ENCODE measurements at regions not wholly inside any gene's neighbourhood (a gene's known extent, or its start where the extent isn't known, plus 50 kb on each side); places are given as distances from the start of the nearest gene placed in this dataset.

DNA sequence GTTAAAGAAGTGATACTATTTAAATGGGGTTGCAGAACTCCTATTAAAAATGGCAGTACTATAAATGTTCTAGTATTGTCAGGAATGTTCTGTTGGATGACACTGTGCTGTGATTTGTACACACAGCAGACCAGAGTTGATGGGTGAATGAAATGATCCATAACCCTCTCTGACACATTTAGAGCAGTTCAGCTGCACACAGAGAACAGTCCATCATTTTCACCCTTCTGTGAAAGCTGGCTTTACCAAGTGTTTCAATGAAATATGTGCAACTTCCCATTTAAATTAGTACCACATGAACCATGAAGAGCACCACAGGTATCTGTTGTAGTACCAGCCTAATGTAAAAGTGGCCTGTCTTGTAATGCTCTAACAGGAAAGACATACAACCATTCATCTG is 981.4 kb downstream of the TMEM182 start:
- Histone ChIP-seq H3K4me3 (no peak overlapping the region), H3K4me1 (no peaks in the 10 kb centered on the region), H3K27me3 (no peaks in the 10 kb centered on the region), H3K36me3 (no peaks in the 10 kb centered on the region), H3K27ac (no peak overlapping the region), H3K9me3 (no peaks in the 10 kb centered on the region)
- no peak for TF ChIP-seq CTCF (IDR thresholded peaks at IDR 0.05)
- no peak for DNase-seq (ENCODE audit: low spot score)

GRCh38 chr2:103754530-103754929 is 992.7 kb downstream of the TMEM182 start:
- Histone ChIP-seq H3K36me3 (no peaks in the 10 kb centered on the region), H3K9me3 (no peaks in the 10 kb centered on the region), H3K4me1 (no peaks in the 10 kb centered on the region), H3K27ac (no peak overlapping the region), H3K4me3 (no peak overlapping the region), H3K27me3 (no peaks in the 10 kb centered on the region)
- TF ChIP-seq CTCF (IDR thresholded peaks at IDR 0.05): no peak
- no peak for DNase-seq (ENCODE audit: low spot score)

DNA sequence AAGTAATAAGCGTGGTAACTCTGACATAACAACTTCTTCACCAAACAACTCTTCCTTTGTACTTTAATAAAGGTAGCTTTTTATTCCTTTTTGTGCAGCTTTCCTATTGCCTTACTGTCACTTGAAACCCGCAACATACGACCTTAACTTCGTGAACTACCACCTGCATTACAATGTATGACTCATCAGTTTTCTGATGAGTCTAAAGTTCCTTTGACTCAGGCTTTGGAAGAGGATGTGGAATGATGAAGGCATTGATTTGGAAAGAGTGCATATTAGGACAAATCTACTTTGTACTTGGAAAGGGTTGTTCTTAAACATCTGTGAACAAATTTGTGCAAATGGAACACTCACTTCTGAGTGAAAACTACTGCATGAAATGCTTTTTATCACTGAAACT is 1012.1 kb downstream of the TMEM182 start:
- DNase-seq (ENCODE audit: low spot score): no peak
- no peak for TF ChIP-seq CTCF (IDR thresholded peaks at IDR 0.05)
- Histone ChIP-seq H3K4me3 (no peak overlapping the region), H3K9me3 (no peaks in the 10 kb centered on the region), H3K4me1 (no peaks in the 10 kb centered on the region), H3K27ac (no peak overlapping the region), H3K36me3 (no peaks in the 10 kb centered on the region), H3K27me3 (no peaks in the 10 kb centered on the region)

DNA sequence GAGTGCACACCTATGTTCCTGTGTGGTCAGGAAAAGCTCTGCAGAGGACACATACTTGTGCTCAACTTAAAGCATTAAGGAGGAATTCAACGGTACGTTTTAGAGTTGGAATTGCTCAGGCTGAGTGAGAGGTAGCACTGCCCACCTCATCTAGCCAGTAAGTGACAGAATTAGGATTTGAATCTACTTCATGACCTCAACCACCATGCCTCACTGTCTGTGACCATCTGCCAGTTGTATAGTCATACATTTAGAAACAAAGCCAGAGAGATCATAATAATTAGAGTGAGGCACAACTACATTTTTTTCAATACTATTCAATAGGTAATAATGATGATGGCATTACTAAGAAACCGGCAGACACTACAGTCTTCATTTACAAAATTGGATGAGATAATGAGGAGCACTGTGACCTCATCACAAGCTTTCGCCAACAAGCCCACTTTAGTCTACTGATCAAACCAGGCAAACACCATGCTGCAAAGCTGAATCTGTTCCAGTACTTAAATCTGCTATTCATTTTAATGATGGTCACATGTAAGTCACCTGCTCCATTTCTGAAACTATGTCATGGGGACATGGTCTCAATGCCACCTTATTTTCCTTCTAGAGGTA is 1018.4 kb downstream of the TMEM182 start:
- no peak for TF ChIP-seq CTCF (IDR thresholded peaks at IDR 0.05)
- Histone ChIP-seq H3K27ac (no peak overlapping the region), H3K36me3 (no peaks in the 10 kb centered on the region), H3K27me3 (no peaks in the 10 kb centered on the region), H3K4me3 (no peak overlapping the region), H3K4me1 (no peaks in the 10 kb centered on the region), H3K9me3 (no peaks in the 10 kb centered on the region)
- DNase-seq (ENCODE audit: low spot score): no peak

DNA sequence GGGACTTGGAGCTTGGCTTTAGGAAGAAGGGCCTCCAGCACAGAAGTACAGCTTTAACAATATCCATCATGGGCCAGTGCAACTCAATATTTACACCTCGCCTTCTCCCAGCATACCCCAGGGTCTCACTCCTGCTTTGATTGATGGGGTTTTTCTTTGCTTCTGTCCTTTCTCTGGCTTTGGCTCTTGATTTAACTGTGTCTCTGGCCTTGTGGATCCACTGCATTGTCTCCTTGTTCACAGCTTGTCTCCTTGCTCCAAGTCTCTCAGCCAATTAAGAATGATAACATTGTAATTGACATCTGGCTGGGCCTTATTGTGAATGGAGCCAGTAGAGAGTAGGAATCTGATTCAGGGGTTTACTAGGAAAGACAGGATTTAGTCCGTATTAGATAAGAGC is 1019.5 kb downstream of the TMEM182 start:
- Histone ChIP-seq H3K9me3 (no peaks in the 10 kb centered on the region), H3K27me3 (no peaks in the 10 kb centered on the region), H3K36me3 (no peaks in the 10 kb centered on the region), H3K27ac (no peak overlapping the region), H3K4me1 (no peaks in the 10 kb centered on the region), H3K4me3 (no peak overlapping the region)
- TF ChIP-seq CTCF (IDR thresholded peaks at IDR 0.05): no peak
- no peak for DNase-seq (ENCODE audit: low spot score)

- Histone ChIP-seq H3K4me3 (no peak overlapping the region), H3K9me3 (no peaks in the 10 kb centered on the region), H3K27me3 (no peaks in the 10 kb centered on the region), H3K27ac (no peak overlapping the region), H3K4me1 (no peaks in the 10 kb centered on the region), H3K36me3 (no peaks in the 10 kb centered on the region)
- no peak for TF ChIP-seq CTCF (IDR thresholded peaks at IDR 0.05)
- DNase-seq (ENCODE audit: low spot score): no peak
Measured at GRCh38 chr2:103784261-103784660, 1022.4 kb downstream of the TMEM182 start.
